GM23338 (cell line): ENCODE measurements at regions not wholly inside any gene's neighbourhood (a gene's known extent, or its start where the extent isn't known, plus 50 kb on each side); places are given as distances from the start of the nearest gene placed in this dataset.

ENCODE experiments used
- ATAC-seq: fragments of 200-7000 bp; cut with Tn5 transposase; 3 replicates; pipeline ENCODE4 v1.9.1; 2020
- DNase-seq: peaks from one replicate; pipeline ENCODE4 v3.0.0-alpha.2; 2015; ENCODE audit warnings: low spot score
- H2AFZ ChIP-seq: fragments of 200-600 bp; sonication (generic); 2 replicates; pipeline ENCODE4 v1.8.0; 2016; ENCODE audit warnings: antibody characterized with exemption, mild to moderate bottlenecking, moderate library complexity
- H3F3A ChIP-seq: fragments of 200-600 bp; sonication (generic); replicated peaks from 2 replicates; pipeline ENCODE4 v1.8.0; 2017; ENCODE audit warnings: antibody characterized with exemption, mixed run types, low read depth
- H3K27ac ChIP-seq: fragments of 200-600 bp; sonication (generic); 2 replicates; pipeline ENCODE4 v1.6.1; 2016; ENCODE audit warnings: low read depth
- H3K27me3 ChIP-seq: fragments of 200-600 bp; sonication (generic); 2 replicates; pipeline ENCODE4 v1.8.0; 2016; ENCODE audit warnings: mild to moderate bottlenecking, mixed run types, moderate library complexity; ENCODE audit not compliant: insufficient read depth
- H3K36me3 ChIP-seq: fragments of 200-600 bp; sonication (generic); 2 replicates; pipeline ENCODE4 v1.8.0; 2016; ENCODE audit warnings: mild to moderate bottlenecking; ENCODE audit not compliant: insufficient read depth
- H3K4me1 ChIP-seq: fragments of 200-600 bp; sonication (generic); 2 replicates; pipeline ENCODE4 v1.8.0; 2016; ENCODE audit warnings: mild to moderate bottlenecking, moderate library complexity; ENCODE audit not compliant: insufficient read depth
- H3K4me2 ChIP-seq: fragments of 200-600 bp; sonication (generic); 2 replicates; pipeline ENCODE4 v1.7.1; 2017; ENCODE audit warnings: mixed run types
- H3K4me3 ChIP-seq: fragments of 200-600 bp; sonication (generic); 2 replicates; pipeline ENCODE4 v1.6.1; 2016; ENCODE audit warnings: mixed run types
- H3K79me2 ChIP-seq: fragments of 200-600 bp; sonication (generic); replicated peaks from 2 replicates; pipeline ENCODE4 v1.8.0; 2017; ENCODE audit warnings: mild to moderate bottlenecking; ENCODE audit not compliant: insufficient read depth
- H3K9me2 ChIP-seq: fragments of 200-600 bp; sonication (generic); 2 replicates; pipeline ENCODE4 v1.8.0; 2017; ENCODE audit not compliant: insufficient read depth
- H4K20me1 ChIP-seq: fragments of 200-600 bp; sonication (generic); replicated peaks from 2 replicates; pipeline ENCODE4 v1.8.0; 2017; ENCODE audit warnings: mild to moderate bottlenecking; ENCODE audit not compliant: insufficient read depth
- H3K27ac Mint-ChIP-seq: 2 replicates; pipeline ENCODE4 v1.8.0; 2020; ENCODE audit warnings: inconsistent platforms, mild to moderate bottlenecking, moderate library complexity, mixed read lengths
- H3K27me3 Mint-ChIP-seq: 3 replicates; pipeline ENCODE4 v1.8.0; 2022; ENCODE audit warnings: low read depth, mild to moderate bottlenecking, moderate library complexity, mixed read lengths, inconsistent platforms; ENCODE audit not compliant: insufficient read depth, poor library complexity
- H3K36me3 Mint-ChIP-seq: 3 replicates; pipeline ENCODE4 v1.8.0; 2021; ENCODE audit warnings: low read depth, mild to moderate bottlenecking, inconsistent platforms, moderate library complexity, mixed read lengths
- H3K4me1 Mint-ChIP-seq: 3 replicates; pipeline ENCODE4 v1.8.0; 2020; ENCODE audit warnings: mild to moderate bottlenecking, inconsistent platforms, mixed read lengths
- H3K4me3 Mint-ChIP-seq: 3 replicates; pipeline ENCODE4 v1.8.0; 2021; ENCODE audit warnings: moderate library complexity, mild to moderate bottlenecking, inconsistent platforms, mixed read lengths
- H3K9me3 Mint-ChIP-seq: 3 replicates; pipeline ENCODE4 v1.8.0; 2020; ENCODE audit warnings: moderate library complexity, mild to moderate bottlenecking, inconsistent platforms, mixed read lengths
- CREB1 ChIP-seq: fragments of 250-450 bp; sonication (Bioruptor Pico); IDR thresholded peaks from 2 replicates; pipeline ENCODE4 v1.5.0; 2020; ENCODE audit warnings: low read depth, mild to moderate bottlenecking, moderate library complexity
- EZH2phosphoT487 ChIP-seq: fragments of 200-600 bp; sonication (generic); IDR thresholded peaks from one replicate; pipeline ENCODE4 v1.8.1; 2018; ENCODE audit warnings: antibody characterized with exemption; ENCODE audit not compliant: unreplicated experiment
- JUNB ChIP-seq: IDR thresholded peaks from one replicate; pipeline ENCODE4 v1.6.1; 2016; ENCODE audit warnings: antibody characterized with exemption; ENCODE audit not compliant: unreplicated experiment
- NANOG ChIP-seq: IDR thresholded peaks from 2 replicates; pipeline ENCODE4 v1.6.1; 2016; ENCODE audit warnings: antibody characterized with exemption, borderline replicate concordance
- REST ChIP-seq: IDR thresholded peaks from one replicate; pipeline ENCODE4 v1.6.1; 2018; ENCODE audit warnings: antibody characterized with exemption; ENCODE audit not compliant: unreplicated experiment
- ZNF114 ChIP-seq: fragments of 250-450 bp; sonication (Bioruptor Pico); IDR thresholded peaks from 2 replicates; pipeline ENCODE4 v1.5.0; 2020; ENCODE audit warnings: mild to moderate bottlenecking, moderate library complexity
- ZNF331 ChIP-seq: fragments of 250-450 bp; sonication (Bioruptor Pico); IDR thresholded peaks from 2 replicates; pipeline ENCODE4 v1.5.0; 2020; ENCODE audit warnings: low read depth, mild to moderate bottlenecking, moderate library complexity
- ZNF462 ChIP-seq: fragments of 250-450 bp; sonication (Bioruptor Pico); IDR thresholded peaks from 2 replicates; pipeline ENCODE4 v1.5.0; 2020; ENCODE audit warnings: mild to moderate bottlenecking, moderate library complexity

DNA sequence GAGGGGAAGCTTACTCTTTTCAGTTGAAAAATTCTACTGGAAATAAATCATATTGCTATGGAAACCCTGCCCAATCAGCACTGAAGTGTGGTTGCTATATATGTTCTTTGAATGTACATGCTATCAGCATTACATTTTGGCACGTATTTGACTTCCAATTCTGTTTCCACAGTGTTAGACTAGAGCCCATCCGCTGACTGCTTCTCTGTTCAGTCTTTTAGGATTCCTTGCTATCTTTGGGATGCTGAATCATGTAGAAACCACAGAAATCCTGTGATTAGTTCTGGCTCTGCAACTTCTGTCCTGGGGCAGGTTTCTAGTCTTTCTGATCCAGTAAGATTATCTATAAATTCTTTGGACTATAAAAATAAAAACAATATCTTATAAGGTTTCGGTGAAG, 128.2 kb upstream of the SLC7A14 start:
- no peaks in the 10 kb centered on the region for H3F3A ChIP-seq
- H3K9me2 ChIP-seq = no peaks in the 10 kb centered on the region; the same call in 1 of the 2 replicates
- no peaks in the 10 kb centered on the region for H3K36me3 ChIP-seq
- no peaks in the 10 kb centered on the region for H3K27me3 ChIP-seq
- DNase-seq (no peak), ATAC-seq (no peak)
- peaks cover 3% of the 10 kb centered on the region; the same call in 1 of the 3 replicates for H3K36me3 Mint-ChIP-seq
- H3K27me3 Mint-ChIP-seq = no peaks in the 10 kb centered on the region
- H3K27ac ChIP-seq = no peak overlapping the region
- H3K4me2 ChIP-seq = no peak overlapping the region
- no peaks in the 10 kb centered on the region for H3K4me1 Mint-ChIP-seq
- H3K27ac Mint-ChIP-seq = no peak overlapping the region
- H4K20me1 ChIP-seq = no peaks in the 10 kb centered on the region
- H3K4me1 ChIP-seq = no peaks in the 10 kb centered on the region
- H3K4me3 ChIP-seq = no peak overlapping the region
- peaks cover 11% of the 10 kb centered on the region; the same call in 2 of the 3 replicates for H3K9me3 Mint-ChIP-seq
- H3K79me2 ChIP-seq = no peaks in the 10 kb centered on the region
- no peak overlapping the region for H3K4me3 Mint-ChIP-seq
- H2AFZ ChIP-seq = peak overlapping the region; percentile 29; the same call in 1 of the 2 replicates
- TF ChIP-seq REST = no peak
- TF ChIP-seq EZH2phosphoT487 = no peak

GRCh38 chr3:170713653-170714052, 127.8 kb upstream of the SLC7A14 start:
- Histone ChIP-seq H3K4me2 (no peak overlapping the region), H3K27ac (no peak overlapping the region), H3K27me3 (no peaks in the 10 kb centered on the region), H3K4me3 (no peak overlapping the region), H3K79me2 (no peaks in the 10 kb centered on the region), H3K4me1 (no peaks in the 10 kb centered on the region), H2AFZ (peak overlapping the region; percentile 29; the same call in 1 of the 2 replicates), H3F3A (no peaks in the 10 kb centered on the region), H3K36me3 (no peaks in the 10 kb centered on the region), H4K20me1 (no peaks in the 10 kb centered on the region), H3K9me2 (no peaks in the 10 kb centered on the region; the same call in 1 of the 2 replicates)
- H3K9me3 Mint-ChIP-seq = peaks cover 11% of the 10 kb centered on the region; the same call in 2 of the 3 replicates
- ATAC-seq (no peak), DNase-seq (no peak)
- H3K36me3 Mint-ChIP-seq = peaks cover 3% of the 10 kb centered on the region; the same call in 1 of the 3 replicates
- H3K4me1 Mint-ChIP-seq = no peaks in the 10 kb centered on the region
- H3K4me3 Mint-ChIP-seq = no peak overlapping the region
- H3K27ac Mint-ChIP-seq = no peak overlapping the region
- no peaks in the 10 kb centered on the region for H3K27me3 Mint-ChIP-seq
- TF ChIP-seq ZNF462 = no peak
- no peak for TF ChIP-seq CREB1 (CRISPR knock-in tag)
- no peak for TF ChIP-seq NANOG
- TF ChIP-seq JUNB = no peak
- TF ChIP-seq REST = no peak
- TF ChIP-seq ZNF114 = no peak
- TF ChIP-seq EZH2phosphoT487 = no peak
- no peak for TF ChIP-seq ZNF331 (CRISPR knock-in tag)
